ENCODE measurements at regions not wholly inside any gene's neighbourhood (a gene's known extent, or its start where the extent isn't known, plus 50 kb on each side); places are given as distances from the start of the nearest gene placed in this dataset.

GRCh38 chr17:71163121-71163812, 957.6 kb upstream of the SOX9 start:
- H3K4me1 Mint-ChIP-seq, result no peaks in the 10 kb centered on the region
- CTCF ChIA-PET, result no interaction called here
- no peaks in the 10 kb centered on the region for H3K36me3 Mint-ChIP-seq
- no peak for TF ChIP-seq SMAD3 (CRISPR knock-in tag; IDR thresholded peaks at IDR 0.05; ENCODE audit: borderline replicate concordance)
- TF ChIP-seq ERG (CRISPR knock-in tag; IDR thresholded peaks at IDR 0.05), result no peak
- TF ChIP-seq, protein P1, sequence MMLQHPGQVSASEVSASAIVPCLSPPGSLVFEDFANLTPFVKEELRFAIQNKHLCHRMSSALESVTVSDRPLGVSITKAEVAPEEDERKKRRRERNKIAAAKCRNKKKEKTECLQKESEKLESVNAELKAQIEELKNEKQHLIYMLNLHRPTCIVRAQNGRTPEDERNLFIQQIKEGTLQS (CRISPR knock-in tag; conservative IDR thresholded peaks at IDR 0.05), result no peak
- TF ChIP-seq ZSCAN18 (CRISPR knock-in tag; IDR thresholded peaks at IDR 0.05), result no peak
- TF ChIP-seq ZNF671 (CRISPR knock-in tag; IDR thresholded peaks at IDR 0.05), result no peak
- TF ChIP-seq, protein P2, sequence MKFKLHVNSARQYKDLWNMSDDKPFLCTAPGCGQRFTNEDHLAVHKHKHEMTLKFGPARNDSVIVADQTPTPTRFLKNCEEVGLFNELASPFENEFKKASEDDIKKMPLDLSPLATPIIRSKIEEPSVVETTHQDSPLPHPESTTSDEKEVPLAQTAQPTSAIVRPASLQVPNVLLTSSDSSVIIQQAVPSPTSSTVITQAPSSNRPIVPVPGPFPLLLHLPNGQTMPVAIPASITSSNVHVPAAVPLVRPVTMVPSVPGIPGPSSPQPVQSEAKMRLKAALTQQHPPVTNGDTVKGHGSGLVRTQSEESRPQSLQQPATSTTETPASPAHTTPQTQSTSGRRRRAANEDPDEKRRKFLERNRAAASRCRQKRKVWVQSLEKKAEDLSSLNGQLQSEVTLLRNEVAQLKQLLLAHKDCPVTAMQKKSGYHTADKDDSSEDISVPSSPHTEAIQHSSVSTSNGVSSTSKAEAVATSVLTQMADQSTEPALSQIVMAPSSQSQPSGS (CRISPR knock-in tag; IDR thresholded peaks at IDR 0.05; ENCODE audit: borderline replicate concordance, low read depth), result no peak
- TF ChIP-seq ESRRA (CRISPR knock-in tag; IDR thresholded peaks at IDR 0.05; ENCODE audit: borderline replicate concordance), result no peak
- TF ChIP-seq, protein P3, sequence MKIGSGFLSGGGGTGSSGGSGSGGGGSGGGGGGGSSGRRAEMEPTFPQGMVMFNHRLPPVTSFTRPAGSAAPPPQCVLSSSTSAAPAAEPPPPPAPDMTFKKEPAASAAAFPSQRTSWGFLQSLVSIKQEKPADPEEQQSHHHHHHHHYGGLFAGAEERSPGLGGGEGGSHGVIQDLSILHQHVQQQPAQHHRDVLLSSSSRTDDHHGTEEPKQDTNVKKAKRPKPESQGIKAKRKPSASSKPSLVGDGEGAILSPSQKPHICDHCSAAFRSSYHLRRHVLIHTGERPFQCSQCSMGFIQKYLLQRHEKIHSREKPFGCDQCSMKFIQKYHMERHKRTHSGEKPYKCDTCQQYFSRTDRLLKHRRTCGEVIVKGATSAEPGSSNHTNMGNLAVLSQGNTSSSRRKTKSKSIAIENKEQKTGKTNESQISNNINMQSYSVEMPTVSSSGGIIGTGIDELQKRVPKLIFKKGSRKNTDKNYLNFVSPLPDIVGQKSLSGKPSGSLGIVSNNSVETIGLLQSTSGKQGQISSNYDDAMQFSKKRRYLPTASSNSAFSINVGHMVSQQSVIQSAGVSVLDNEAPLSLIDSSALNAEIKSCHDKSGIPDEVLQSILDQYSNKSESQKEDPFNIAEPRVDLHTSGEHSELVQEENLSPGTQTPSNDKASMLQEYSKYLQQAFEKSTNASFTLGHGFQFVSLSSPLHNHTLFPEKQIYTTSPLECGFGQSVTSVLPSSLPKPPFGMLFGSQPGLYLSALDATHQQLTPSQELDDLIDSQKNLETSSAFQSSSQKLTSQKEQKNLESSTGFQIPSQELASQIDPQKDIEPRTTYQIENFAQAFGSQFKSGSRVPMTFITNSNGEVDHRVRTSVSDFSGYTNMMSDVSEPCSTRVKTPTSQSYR (CRISPR knock-in tag; IDR thresholded peaks at IDR 0.05), result no peak
- TF ChIP-seq ZNF232 (CRISPR knock-in tag; IDR thresholded peaks at IDR 0.05), result no peak
- TF ChIP-seq PRRX2 (CRISPR knock-in tag; IDR thresholded peaks at IDR 0.05), result no peak
- H3K27ac Mint-ChIP-seq, result no peak overlapping the region
- DNase-seq (ENCODE audit: low spot score) (no peak), ATAC-seq (no peak)
- H3K9me3 Mint-ChIP-seq, result no peaks in the 10 kb centered on the region
- no peak overlapping the region for H3K4me3 Mint-ChIP-seq
- POLR2A ChIA-PET, result interaction anchor here (0.7 kb wide), 1 partner anchor 406 kb away, joined by 5 read pairs; no protein-coding TSS in a partner anchor
- no peaks in the 10 kb centered on the region for H3K27me3 Mint-ChIP-seq (ENCODE audit: low read depth)

DNA sequence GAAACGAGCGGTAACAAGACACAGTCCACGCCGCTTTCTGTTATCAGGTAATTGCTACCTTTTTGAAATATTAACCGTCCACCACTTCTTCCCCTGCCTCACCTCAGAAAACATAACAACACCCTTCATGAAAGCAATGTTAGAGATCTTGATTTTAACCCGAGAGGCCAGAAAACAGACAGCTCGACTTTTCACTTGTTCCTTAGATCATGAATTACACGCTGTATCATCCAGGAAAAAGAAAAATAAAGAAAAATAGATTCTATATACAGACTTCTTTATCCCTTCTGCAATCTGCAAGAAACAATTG, 957.1 kb upstream of the SOX9 start:
- Mint-ChIP-seq H3K36me3 (no peaks in the 10 kb centered on the region), H3K27ac (no peak overlapping the region), H3K4me3 (no peak overlapping the region), H3K9me3 (no peaks in the 10 kb centered on the region), H3K27me3 (ENCODE audit: low read depth) (no peaks in the 10 kb centered on the region), H3K4me1 (no peaks in the 10 kb centered on the region)
- ATAC-seq (no peak), DNase-seq (ENCODE audit: low spot score) (no peak)
- TF ChIP-seq, protein P1 (CRISPR knock-in tag; conservative IDR thresholded peaks at IDR 0.05), result no peak
- TF ChIP-seq, protein P4, sequence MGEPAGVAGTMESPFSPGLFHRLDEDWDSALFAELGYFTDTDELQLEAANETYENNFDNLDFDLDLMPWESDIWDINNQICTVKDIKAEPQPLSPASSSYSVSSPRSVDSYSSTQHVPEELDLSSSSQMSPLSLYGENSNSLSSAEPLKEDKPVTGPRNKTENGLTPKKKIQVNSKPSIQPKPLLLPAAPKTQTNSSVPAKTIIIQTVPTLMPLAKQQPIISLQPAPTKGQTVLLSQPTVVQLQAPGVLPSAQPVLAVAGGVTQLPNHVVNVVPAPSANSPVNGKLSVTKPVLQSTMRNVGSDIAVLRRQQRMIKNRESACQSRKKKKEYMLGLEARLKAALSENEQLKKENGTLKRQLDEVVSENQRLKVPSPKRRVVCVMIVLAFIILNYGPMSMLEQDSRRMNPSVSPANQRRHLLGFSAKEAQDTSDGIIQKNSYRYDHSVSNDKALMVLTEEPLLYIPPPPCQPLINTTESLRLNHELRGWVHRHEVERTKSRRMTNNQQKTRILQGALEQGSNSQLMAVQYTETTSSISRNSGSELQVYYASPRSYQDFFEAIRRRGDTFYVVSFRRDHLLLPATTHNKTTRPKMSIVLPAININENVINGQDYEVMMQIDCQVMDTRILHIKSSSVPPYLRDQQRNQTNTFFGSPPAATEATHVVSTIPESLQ (CRISPR knock-in tag; IDR thresholded peaks at IDR 0.05), result no peak
- no peak for TF ChIP-seq OVOL2 (CRISPR knock-in tag; IDR thresholded peaks at IDR 0.05; ENCODE audit: borderline replicate concordance)
- ChIA-PET POLR2A (no interaction called here), CTCF (no interaction called here)
